ENCODE measurements at regions not wholly inside any gene's neighbourhood (a gene's known extent, or its start where the extent isn't known, plus 50 kb on each side); places are given as distances from the start of the nearest gene placed in this dataset.
"Not testable (repeated sequence)": the region's sequence is repeated elsewhere in the genome, so short reads cannot be mapped to it uniquely, and the experiment has no call there.

DNA sequence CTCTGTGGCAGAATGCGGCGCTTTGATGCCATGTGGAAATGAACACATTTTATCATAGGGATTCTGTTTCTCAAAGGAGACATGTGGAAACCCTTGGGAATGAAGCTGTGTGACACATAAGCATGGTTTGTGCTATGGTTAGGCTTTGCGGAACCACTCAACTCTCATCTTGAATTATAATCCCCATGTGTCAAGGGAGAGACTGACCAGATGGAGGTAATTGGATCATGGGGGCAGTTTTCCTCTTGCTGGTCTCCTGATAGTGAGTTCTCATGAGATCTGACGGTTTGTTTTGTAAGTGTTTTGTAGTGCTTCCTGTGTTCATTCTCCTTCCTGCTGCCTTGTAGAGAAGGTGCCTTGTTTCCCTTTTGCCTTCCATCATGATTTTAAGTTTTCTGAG lies 1109.2 kb upstream of the ALCAM start:
- TF ChIP-seq CTCF (IDR thresholded peaks at IDR 0.05; ENCODE audit: extremely low read depth, low read depth, low read length), result no peak
- H3K4me2 ChIP-seq (ENCODE audit: insufficient read depth, low read length), result no peak overlapping the region
- H3K79me2 ChIP-seq (ENCODE audit: insufficient read depth, low read length), result no peaks in the 10 kb centered on the region
- no peak overlapping the region for H2AFZ ChIP-seq (ENCODE audit: low read length)
- no peak for DNase-seq (ENCODE audit: insufficient read length, low spot score, missing footprints)
- H4K20me1 ChIP-seq (ENCODE audit: insufficient read depth, low read length), result no peaks in the 10 kb centered on the region
- no peaks in the 10 kb centered on the region for H3K4me1 ChIP-seq (ENCODE audit: insufficient read depth, low read length)
- no peaks in the 10 kb centered on the region for H3K27me3 ChIP-seq (ENCODE audit: insufficient read depth, low read length)
- no peaks in the 10 kb centered on the region for H3K36me3 ChIP-seq (ENCODE audit: insufficient read depth, low read length)
- no peak overlapping the region for H3K27ac ChIP-seq (ENCODE audit: low read depth, low read length)
- H3K9me3 ChIP-seq (ENCODE audit: low read depth, low read length), result no peaks in the 10 kb centered on the region
- H3K4me3 ChIP-seq (ENCODE audit: insufficient read depth, low read length), result no peak overlapping the region

GRCh38 chr3:104263477-104263876 lies 1103.2 kb upstream of the ALCAM start:
- no peak for DNase-seq (ENCODE audit: insufficient read length, low spot score, missing footprints)
- H3K27me3 ChIP-seq (ENCODE audit: insufficient read depth, low read length), result no peaks in the 10 kb centered on the region
- no peaks in the 10 kb centered on the region for H3K79me2 ChIP-seq (ENCODE audit: insufficient read depth, low read length)
- H3K4me1 ChIP-seq (ENCODE audit: insufficient read depth, low read length), result no peaks in the 10 kb centered on the region
- H3K27ac ChIP-seq (ENCODE audit: low read depth, low read length), result no peak overlapping the region
- no peak overlapping the region for H3K4me2 ChIP-seq (ENCODE audit: insufficient read depth, low read length)
- H2AFZ ChIP-seq (ENCODE audit: low read length), result no peak overlapping the region
- TF ChIP-seq CTCF (IDR thresholded peaks at IDR 0.05; ENCODE audit: extremely low read depth, low read depth, low read length), result no peak
- H3K36me3 ChIP-seq (ENCODE audit: insufficient read depth, low read length), result no peaks in the 10 kb centered on the region
- no peaks in the 10 kb centered on the region for H4K20me1 ChIP-seq (ENCODE audit: insufficient read depth, low read length)
- H3K9me3 ChIP-seq (ENCODE audit: low read depth, low read length), result no peaks in the 10 kb centered on the region
- no peak overlapping the region for H3K4me3 ChIP-seq (ENCODE audit: insufficient read depth, low read length)

- H3K4me1 ChIP-seq (ENCODE audit: insufficient read depth, low read length); H3K4me2 ChIP-seq (ENCODE audit: insufficient read depth, low read length); H4K20me1 ChIP-seq (ENCODE audit: insufficient read depth, low read length); H3K79me2 ChIP-seq (ENCODE audit: insufficient read depth, low read length); DNase-seq (ENCODE audit: insufficient read length, low spot score, missing footprints); H3K27ac ChIP-seq (ENCODE audit: low read depth, low read length); H3K9me3 ChIP-seq (ENCODE audit: low read depth, low read length); H3K27me3 ChIP-seq (ENCODE audit: insufficient read depth, low read length); H2AFZ ChIP-seq (ENCODE audit: low read length); H3K36me3 ChIP-seq (ENCODE audit: insufficient read depth, low read length); H3K4me3 ChIP-seq (ENCODE audit: insufficient read depth, low read length): not testable (repeated sequence)
These were observed 1100.5 kb upstream of the ALCAM start for GRCh38 chr3:104266219-104266618.

GRCh38 chr3:104269771-104270170 lies 1096.9 kb upstream of the ALCAM start:
- Histone ChIP-seq H3K27ac (ENCODE audit: low read depth, low read length) (no peak overlapping the region), H3K36me3 (ENCODE audit: insufficient read depth, low read length) (no peaks in the 10 kb centered on the region), H3K27me3 (ENCODE audit: insufficient read depth, low read length) (peaks cover 4% of the 10 kb centered on the region), H3K4me3 (ENCODE audit: insufficient read depth, low read length) (no peak overlapping the region), H3K4me1 (ENCODE audit: insufficient read depth, low read length) (no peaks in the 10 kb centered on the region), H4K20me1 (ENCODE audit: insufficient read depth, low read length) (no peaks in the 10 kb centered on the region), H2AFZ (ENCODE audit: low read length) (no peak overlapping the region), H3K79me2 (ENCODE audit: insufficient read depth, low read length) (no peaks in the 10 kb centered on the region), H3K4me2 (ENCODE audit: insufficient read depth, low read length) (no peak overlapping the region), H3K9me3 (ENCODE audit: low read depth, low read length) (no peaks in the 10 kb centered on the region)
- DNase-seq (ENCODE audit: insufficient read length, low spot score, missing footprints), result no peak
- no peak for TF ChIP-seq CTCF (IDR thresholded peaks at IDR 0.05; ENCODE audit: extremely low read depth, low read depth, low read length)

All from osteoblast (primary cell).